ENCODE measurements at regions not wholly inside any gene's neighbourhood (a gene's known extent, or its start where the extent isn't known, plus 50 kb on each side); places are given as distances from the start of the nearest gene placed in this dataset.
"Not testable (repeated sequence)": the region's sequence is repeated elsewhere in the genome, so short reads cannot be mapped to it uniquely, and the experiment has no call there.

DNA sequence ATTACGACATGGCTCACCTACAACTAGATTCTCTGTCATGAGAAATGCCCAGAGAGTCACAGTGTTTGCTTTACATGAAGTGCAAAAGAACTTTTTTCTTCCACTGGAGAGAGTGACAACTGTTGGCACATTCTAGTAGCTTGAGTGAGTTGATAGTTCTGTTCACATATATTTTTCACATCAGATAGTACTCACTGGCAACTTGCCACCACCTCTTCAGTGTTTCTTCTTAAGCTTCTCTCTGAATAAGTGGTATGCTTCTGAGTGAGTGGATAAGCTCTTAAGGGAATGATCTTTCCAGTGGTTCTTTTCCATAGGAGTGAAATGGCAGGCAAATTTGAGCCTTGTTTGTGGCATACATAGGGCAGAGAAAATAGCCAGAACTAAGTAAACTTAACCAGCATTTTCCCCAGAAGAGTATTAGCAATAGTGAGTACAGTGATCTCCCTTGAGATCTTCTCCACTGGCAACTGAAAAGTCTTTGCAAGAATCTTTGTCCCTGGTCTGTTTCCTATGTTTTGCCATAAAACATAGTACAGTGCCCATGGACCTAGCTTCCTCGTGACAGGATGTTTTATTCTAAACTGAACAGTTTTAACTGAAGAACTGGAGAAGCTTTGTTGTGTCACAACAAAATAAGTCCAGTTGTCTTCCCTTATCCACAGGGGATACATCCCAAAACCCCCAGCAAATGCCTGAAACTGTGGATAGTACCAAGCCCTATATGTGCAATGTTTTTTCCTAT, 125.4 kb upstream of the CDK13 start:
- no peak for DNase-seq (ENCODE audit: extremely low spot score)
- POLR2A ChIA-PET, result no interaction called here
- TF ChIP-seq, protein P1, sequence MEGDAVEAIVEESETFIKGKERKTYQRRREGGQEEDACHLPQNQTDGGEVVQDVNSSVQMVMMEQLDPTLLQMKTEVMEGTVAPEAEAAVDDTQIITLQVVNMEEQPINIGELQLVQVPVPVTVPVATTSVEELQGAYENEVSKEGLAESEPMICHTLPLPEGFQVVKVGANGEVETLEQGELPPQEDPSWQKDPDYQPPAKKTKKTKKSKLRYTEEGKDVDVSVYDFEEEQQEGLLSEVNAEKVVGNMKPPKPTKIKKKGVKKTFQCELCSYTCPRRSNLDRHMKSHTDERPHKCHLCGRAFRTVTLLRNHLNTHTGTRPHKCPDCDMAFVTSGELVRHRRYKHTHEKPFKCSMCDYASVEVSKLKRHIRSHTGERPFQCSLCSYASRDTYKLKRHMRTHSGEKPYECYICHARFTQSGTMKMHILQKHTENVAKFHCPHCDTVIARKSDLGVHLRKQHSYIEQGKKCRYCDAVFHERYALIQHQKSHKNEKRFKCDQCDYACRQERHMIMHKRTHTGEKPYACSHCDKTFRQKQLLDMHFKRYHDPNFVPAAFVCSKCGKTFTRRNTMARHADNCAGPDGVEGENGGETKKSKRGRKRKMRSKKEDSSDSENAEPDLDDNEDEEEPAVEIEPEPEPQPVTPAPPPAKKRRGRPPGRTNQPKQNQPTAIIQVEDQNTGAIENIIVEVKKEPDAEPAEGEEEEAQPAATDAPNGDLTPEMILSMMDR (IDR thresholded peaks at IDR 0.05; ENCODE audit: control extremely low read depth, extremely low read depth, low read depth, missing control alignments), result no peak
- CTCF ChIA-PET, result interaction anchor here (0.9 kb wide), 2 partner anchors 9 to 74 kb away, joined by 3 to 4 read pairs; no protein-coding TSS in a partner anchor

DNA sequence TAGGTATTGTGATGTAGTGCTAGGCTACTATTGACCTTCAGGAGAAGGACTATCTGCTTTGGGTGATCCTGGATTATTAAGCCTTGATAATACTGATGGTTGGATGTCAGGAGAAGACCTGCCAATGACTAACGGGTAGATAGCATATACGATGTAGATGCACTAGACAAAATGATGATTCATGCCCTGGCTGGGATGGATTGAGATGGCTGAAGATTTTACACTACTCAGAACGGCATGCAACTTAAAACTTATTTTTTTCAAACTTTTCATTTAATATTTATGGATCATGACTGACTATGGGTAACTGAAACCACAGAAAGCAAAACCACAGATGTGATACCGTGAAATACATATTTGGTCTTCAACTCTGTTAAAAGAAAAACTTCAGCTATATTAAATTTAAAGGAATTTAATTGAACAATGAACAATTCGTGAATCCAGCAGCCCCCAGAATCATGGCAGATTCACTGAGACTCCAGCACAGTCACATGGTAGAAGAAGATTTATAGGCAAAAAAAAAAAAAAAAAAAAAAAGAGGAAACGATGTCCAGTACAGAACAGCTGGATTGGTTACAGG, 124.6 kb upstream of the CDK13 start:
- ChIA-PET CTCF (no interaction called here), POLR2A (no interaction called here)
- no peak for DNase-seq (ENCODE audit: extremely low spot score)
- TF ChIP-seq, protein P1 (IDR thresholded peaks at IDR 0.05; ENCODE audit: control extremely low read depth, extremely low read depth, low read depth, missing control alignments), result no peak

DNA sequence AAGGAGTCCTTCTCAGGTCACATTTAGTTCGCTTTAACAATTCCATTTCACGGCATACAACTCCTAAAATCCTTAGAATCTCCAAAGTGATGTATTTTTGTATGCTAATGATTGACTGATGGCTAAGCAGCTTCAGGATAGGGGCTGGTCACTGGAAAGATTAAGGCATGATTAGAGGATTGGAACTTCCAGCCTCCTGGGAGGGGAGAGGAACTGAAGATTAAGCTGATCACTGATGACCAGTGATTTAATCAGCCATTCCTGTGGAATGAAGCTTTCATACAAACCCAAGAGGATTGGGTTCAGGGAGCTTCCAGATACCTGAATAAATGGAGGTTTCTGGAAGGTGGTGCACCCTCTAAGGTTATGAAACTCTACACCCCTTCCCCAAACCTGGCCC, 123.9 kb upstream of the CDK13 start:
- TF ChIP-seq, protein P1 (IDR thresholded peaks at IDR 0.05; ENCODE audit: control extremely low read depth, extremely low read depth, low read depth, missing control alignments), result no peak
- ChIA-PET CTCF (no interaction called here), POLR2A (no interaction called here)
- no peak for DNase-seq (ENCODE audit: extremely low spot score)

DNA sequence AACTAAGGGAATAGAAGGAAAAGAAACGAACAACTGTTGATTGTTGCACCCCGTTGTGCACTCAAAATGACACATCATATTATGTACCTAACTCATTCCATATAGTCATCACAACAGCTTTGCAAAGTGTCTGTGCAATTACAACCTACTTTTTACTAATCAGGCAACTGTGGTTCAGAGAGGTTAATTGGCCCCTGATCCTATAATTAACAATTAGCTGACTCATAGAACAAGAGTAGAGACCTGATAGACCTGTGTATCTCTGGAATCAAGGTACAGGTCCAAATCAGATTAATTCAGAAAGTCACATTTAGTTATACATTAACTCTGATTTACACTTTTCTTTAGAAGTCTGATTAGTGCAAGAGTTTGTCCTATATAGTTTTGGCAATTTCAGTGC, 122.5 kb upstream of the CDK13 start:
- ChIA-PET CTCF (interaction anchor here (0.9 kb wide), 1 partner anchor 287 kb away, joined by 3 read pairs; no protein-coding TSS in a partner anchor), POLR2A (no interaction called here)

DNA sequence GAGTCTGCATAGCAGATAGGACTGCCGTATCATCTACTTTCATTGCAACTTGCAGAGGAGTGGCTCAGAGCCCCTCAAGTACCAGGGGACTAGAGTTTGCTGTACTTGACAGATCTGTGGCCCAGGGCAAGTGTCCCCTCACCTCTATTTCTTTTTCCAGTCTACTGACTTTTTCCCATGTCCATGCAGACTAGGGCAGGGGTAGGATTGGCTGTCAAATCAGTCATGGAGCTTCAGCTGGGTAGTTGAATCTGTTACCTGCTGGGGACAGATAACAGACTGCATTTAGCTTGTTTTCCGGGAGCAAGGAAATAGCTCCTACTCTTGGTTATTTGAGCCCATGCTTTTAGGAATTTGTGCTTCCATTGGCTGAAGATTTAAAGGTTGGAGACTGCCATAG, 121.0 kb upstream of the CDK13 start:
- no peak for DNase-seq (ENCODE audit: extremely low spot score)
- ChIA-PET CTCF (interaction anchor here (1.7 kb wide), 1 partner anchor 248 kb away, joined by 4 read pairs; no protein-coding TSS in a partner anchor), POLR2A (interaction anchor here (0.6 kb wide), 2 partner anchors 376 to 1702 kb away, joined by 6 read pairs; no protein-coding TSS in a partner anchor)
- TF ChIP-seq, protein P1 (IDR thresholded peaks at IDR 0.05; ENCODE audit: control extremely low read depth, extremely low read depth, low read depth, missing control alignments), result no peak

More for the DNA sequence above, 122.5 kb upstream of the CDK13 start:
- TF ChIP-seq, protein P1 (IDR thresholded peaks at IDR 0.05; ENCODE audit: control extremely low read depth, extremely low read depth, low read depth, missing control alignments), result no peak
- no peak for DNase-seq (ENCODE audit: extremely low spot score)

DNA sequence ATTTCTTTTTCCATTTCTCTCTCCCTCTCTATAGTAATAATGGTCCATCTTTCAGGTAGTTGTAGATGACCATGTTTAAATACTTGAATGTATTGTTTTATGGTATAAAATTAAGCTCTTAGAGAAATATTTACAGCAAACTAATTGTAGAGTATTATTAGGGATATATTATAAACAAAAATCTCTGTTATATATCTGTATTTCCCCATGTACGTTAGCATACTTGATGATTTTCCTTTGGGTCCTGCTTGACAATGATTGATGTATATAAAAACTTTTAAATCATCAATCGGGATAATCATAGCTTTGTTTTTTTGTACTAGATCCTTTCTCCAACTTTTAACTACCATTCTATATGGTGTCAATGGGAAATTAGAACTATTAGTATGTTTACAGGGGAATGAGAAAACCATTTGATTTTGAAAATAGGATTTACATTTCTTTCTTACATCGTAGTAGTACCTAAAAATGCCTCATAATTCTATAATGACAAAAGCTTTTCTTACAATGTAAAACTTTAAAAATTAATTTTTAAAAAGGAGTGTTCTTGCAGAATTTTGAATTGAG, 117.5 kb upstream of the CDK13 start:
- TF ChIP-seq, protein P1 (IDR thresholded peaks at IDR 0.05; ENCODE audit: control extremely low read depth, extremely low read depth, low read depth, missing control alignments), result no peak
- ChIA-PET CTCF (interaction anchor here (0.9 kb wide), 1 partner anchor 219 kb away, joined by 6 read pairs; no protein-coding TSS in a partner anchor), POLR2A (no interaction called here)
- no peak for DNase-seq (ENCODE audit: extremely low spot score)

DNA sequence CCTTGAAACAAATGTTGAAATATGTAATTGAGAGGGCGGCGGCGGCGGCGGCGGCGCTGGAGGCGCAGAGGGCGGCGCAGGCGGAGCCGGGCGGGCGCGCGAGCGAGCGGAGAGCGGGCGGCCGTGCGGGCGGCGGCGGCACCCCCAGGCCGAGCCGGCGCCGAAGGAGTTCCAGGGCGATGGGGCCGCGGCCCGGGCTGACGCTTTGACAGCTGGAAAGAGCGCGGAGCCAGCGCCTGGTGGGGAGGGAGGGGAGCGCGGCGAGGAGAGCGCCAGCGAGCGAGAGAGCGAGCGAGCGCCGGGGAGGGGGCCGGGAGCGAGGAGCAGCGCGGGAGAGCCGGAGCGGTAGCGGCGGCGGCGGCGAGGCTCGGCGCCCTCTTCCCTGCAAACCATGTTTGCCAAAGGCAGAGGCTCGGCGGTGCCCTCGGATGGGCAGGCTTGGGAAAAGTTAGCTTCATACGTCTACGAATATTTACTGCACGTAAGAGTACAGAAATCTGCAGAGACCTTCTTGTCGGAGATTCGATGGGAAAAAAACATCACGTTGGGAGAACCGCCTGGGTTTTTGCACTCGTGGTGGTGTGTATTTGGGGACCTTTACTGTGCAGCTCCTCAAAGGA, 116.8 kb upstream of the CDK13 start:
- DNase-seq (ENCODE audit: extremely low spot score); CTCF ChIA-PET; POLR2A ChIA-PET: not testable (repeated sequence)

DNA sequence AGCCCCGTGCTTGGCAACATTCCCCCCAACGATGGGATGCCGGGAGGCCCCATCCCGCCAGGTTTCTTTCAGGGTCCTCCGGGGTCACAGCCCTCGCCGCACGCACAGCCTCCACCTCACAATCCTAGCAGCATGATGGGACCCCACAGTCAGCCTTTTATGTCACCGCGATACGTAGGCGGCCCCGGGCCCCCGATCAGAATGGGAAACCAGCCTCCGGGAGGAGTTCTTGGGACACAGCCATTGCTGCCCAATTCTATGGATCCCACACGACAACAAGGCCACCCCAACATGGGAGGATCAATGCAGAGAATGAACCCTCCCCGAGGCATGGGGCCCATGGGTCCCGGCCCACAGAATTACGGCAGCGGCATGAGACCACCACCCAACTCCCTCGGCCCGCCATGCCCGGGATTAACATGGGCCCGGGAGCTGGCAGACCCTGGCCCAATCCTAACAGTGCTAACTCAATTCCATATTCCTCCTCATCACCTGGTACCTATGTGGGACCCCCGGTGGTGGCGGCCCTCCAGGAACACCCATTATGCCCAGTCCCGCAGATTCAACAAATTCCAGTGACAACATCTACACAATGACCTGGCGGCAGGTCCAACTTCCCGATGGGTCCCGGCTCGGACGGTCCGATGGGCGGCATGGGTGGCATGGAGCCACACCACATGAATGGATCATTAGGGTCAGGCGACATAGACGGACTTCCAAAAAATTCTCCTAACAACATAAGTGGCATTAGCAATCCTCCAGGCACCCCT, 116.0 kb upstream of the CDK13 start:
- CTCF ChIA-PET; POLR2A ChIA-PET; DNase-seq (ENCODE audit: extremely low spot score): not testable (repeated sequence)

Measured in GM10248 (cell line).